ENCODE measurements at regions not wholly inside any gene's neighbourhood (a gene's known extent, or its start where the extent isn't known, plus 50 kb on each side); places are given as distances from the start of the nearest gene placed in this dataset.

GRCh38 chr5:57568136-57568535 lies 85.5 kb upstream of the ACTBL2 start:
- no peak overlapping the region for H3K4me3 ChIP-seq (ENCODE audit: low read length)
- DNase-seq (ENCODE audit: low read depth, low spot score), result no peak

- DNase-seq (ENCODE audit: low read depth, low spot score), result no peak
- H3K4me3 ChIP-seq (ENCODE audit: low read length), result no peak overlapping the region
Measured at GRCh38 chr5:57566914-57567313, 84.3 kb upstream of the ACTBL2 start.

- no peak overlapping the region for H3K4me3 ChIP-seq (ENCODE audit: low read length)
Measured at GRCh38 chr5:57561231-57561842, 78.7 kb upstream of the ACTBL2 start.

GRCh38 chr5:57559110-57559635 lies 76.6 kb upstream of the ACTBL2 start:
- no peak overlapping the region for H3K4me3 ChIP-seq (ENCODE audit: low read length)
- no peak for DNase-seq (ENCODE audit: low read depth, low spot score)

More at GRCh38 chr5:57561231-57561842, 78.7 kb upstream of the ACTBL2 start:
- no peak for DNase-seq (ENCODE audit: low read depth, low spot score)

- no peak for DNase-seq (ENCODE audit: low read depth, low spot score)
- H3K4me3 ChIP-seq (ENCODE audit: low read length), result no peak overlapping the region
Measured at GRCh38 chr5:57552033-57552432, 69.4 kb upstream of the ACTBL2 start.

GRCh38 chr5:57551251-57551650 lies 68.6 kb upstream of the ACTBL2 start:
- no peak for DNase-seq (ENCODE audit: low read depth, low spot score)
- H3K4me3 ChIP-seq (ENCODE audit: low read length), result no peak overlapping the region

- no peak for DNase-seq (ENCODE audit: low read depth, low spot score)
- H3K4me3 ChIP-seq (ENCODE audit: low read length), result no peak overlapping the region
Measured at GRCh38 chr5:57550132-57550531, 67.5 kb upstream of the ACTBL2 start.

- no peak for DNase-seq (ENCODE audit: low read depth, low spot score)
- H3K4me3 ChIP-seq (ENCODE audit: low read length), result no peak overlapping the region
Measured at GRCh38 chr5:57549566-57549965, 67.0 kb upstream of the ACTBL2 start.

- H3K4me3 ChIP-seq (ENCODE audit: low read length), result no peak overlapping the region
Measured at GRCh38 chr5:57540823-57541222, 58.2 kb upstream of the ACTBL2 start.

GRCh38 chr5:57539281-57539701 lies 56.7 kb upstream of the ACTBL2 start:
- no peak overlapping the region for H3K4me3 ChIP-seq (ENCODE audit: low read length)
- no peak for DNase-seq (ENCODE audit: low read depth, low spot score)

More at GRCh38 chr5:57540823-57541222, 58.2 kb upstream of the ACTBL2 start:
- DNase-seq (ENCODE audit: low read depth, low spot score), result no peak

- no peak for DNase-seq (ENCODE audit: low read depth, low spot score)
- H3K4me3 ChIP-seq (ENCODE audit: low read length), result no peak overlapping the region
Measured at GRCh38 chr5:57538341-57538955, 55.8 kb upstream of the ACTBL2 start.

GRCh38 chr5:57537811-57538210 lies 55.2 kb upstream of the ACTBL2 start:
- no peak for DNase-seq (ENCODE audit: low read depth, low spot score)
- no peak overlapping the region for H3K4me3 ChIP-seq (ENCODE audit: low read length)

- no peak for DNase-seq (ENCODE audit: low read depth, low spot score)
Measured at GRCh38 chr5:57532513-57533497, 50.2 kb upstream of the ACTBL2 start.

More at GRCh38 chr5:57532513-57533497, 50.2 kb upstream of the ACTBL2 start:
- H3K4me3 ChIP-seq (ENCODE audit: low read length), result no peak overlapping the region
